ENCODE measurements at regions not wholly inside any gene's neighbourhood (a gene's known extent, or its start where the extent isn't known, plus 50 kb on each side); places are given as distances from the start of the nearest gene placed in this dataset.

DNA sequence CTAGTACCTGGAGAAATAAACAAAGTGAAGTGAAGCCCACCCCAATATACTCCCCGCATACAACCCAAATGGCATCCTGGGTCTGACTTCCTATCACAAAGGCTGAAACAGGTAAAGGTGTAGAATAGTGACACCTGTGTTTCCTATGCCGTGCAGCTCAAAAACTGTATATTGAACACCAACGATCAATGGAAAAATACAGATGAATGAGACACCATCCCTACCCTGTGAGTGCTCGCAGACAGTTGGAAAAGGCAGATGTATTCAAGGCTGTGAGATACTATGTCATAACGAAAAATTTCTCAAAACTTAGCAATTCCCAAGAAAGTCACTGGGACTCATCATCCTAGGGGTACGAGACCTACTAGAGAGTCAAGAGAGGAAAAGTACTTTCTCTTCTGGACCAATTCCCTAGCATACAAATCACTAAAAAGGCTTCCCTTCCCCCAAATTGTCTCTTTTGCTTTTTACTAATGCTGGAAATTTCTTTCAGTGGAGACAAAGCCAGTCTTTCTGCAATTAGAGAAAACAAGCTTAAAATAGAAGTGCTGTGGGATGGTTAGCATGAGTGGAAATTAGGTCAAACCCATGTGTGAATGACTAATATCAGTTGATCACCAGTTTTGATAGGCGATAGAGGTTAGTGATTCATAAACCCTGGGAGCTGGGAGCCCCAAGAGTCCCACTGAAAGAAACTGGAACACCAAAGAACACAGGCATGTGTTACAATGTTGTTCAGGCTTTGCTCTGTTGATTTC is 249.7 kb downstream of the SPTSSA start:
- DNase-seq (ENCODE audit: low spot score), result no peak

DNA sequence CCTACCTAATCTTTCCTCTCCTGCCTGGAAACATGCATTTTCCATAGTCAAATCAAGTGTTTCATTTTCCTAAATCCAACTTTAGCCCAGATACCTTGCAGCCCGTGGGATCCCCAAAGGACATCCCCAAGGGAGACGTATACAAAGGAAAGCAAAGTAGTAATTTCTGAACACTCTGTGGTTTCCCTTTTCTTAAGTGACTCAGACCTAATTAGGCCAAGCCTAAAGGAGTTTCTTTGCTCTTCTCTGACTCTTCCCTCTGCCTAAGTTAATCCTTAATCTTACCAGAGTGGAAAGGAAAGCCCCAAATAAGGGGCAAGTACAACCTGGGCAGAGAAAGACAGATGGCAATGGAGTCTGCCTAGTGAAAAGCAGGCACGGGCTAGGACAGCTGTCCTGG is 250.3 kb downstream of the SPTSSA start:
- DNase-seq (ENCODE audit: low spot score), result no peak

DNA sequence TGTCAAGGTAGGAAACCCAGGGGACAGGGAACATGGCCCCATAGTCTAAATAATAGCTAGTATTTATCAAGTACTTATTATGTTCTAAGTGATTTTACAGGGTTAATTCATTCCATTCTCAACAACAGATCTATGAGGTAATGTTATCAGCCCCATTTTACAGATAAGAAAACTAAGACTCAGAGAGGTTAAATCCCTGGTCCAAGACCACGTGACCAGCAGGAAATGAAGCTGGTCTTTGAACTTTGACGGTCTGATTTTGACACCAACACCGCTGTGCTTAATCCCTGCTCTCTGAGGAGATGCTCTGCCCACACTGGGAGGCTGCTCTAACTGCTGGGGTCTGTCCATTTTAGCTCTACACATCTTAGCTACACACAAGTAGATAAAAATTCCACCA is 253.5 kb downstream of the SPTSSA start:
- DNase-seq (ENCODE audit: low spot score), result no peak

DNA sequence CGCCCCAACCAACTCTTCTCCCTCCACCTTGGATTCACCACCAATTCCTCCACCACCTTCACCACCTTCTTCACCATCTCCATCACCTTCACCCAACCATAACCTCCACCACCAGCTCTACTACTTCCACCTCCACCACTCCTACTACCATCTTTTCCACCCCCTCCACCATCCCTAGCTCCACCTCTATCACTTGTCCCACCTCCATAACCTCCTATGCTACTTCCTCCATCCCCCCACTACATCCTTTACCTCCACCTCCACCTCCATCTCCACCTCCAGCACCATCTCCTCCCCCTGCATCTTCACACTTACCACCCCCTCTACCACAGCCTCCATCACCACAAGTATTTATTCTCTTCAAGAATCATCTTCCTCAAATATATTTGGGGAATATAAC is 254.9 kb upstream of the EGLN3 start:
- no peak for DNase-seq (ENCODE audit: low spot score)

DNA sequence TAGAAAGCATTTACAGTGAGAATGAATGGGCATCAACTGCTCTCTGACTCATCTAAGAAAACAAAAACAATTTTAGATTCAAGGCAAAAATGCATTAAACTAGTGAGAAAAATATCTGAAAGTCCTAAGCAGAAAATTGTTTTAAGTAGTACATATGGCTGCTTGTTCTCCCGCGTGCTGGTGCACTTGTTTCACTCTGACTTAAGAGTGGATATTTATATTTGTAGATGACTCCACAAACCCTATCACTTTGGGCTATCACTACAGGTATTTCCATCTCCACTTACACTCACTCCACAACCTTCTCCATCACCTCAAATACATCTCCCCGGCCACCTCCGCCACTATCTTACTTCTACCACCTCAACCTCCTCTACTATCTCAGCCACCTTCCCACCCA is 253.9 kb upstream of the EGLN3 start:
- no peak for DNase-seq (ENCODE audit: low spot score)

DNA sequence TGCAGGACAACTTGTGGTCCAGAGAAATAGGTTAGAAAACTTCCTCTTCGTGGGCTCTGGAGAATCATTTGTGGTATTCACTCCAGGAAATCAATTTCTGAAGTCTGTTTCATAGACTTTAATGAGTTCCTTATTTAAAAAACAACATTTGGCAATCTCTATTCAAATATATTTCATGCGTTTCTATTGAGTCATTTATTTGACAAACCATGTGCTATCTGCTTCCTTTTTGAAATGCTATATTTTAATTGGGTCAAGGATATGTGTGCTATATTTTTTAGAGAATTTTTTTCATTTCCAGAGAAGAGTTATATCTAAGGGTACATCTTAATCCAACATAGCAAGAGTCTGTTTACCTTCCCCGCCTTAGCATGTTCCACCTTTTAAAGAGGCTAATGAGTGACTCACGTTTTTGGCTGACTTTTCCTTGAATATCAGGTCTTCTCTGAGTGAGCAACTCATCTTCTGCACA is 252.4 kb upstream of the EGLN3 start:
- DNase-seq (ENCODE audit: low spot score), result no peak

DNA sequence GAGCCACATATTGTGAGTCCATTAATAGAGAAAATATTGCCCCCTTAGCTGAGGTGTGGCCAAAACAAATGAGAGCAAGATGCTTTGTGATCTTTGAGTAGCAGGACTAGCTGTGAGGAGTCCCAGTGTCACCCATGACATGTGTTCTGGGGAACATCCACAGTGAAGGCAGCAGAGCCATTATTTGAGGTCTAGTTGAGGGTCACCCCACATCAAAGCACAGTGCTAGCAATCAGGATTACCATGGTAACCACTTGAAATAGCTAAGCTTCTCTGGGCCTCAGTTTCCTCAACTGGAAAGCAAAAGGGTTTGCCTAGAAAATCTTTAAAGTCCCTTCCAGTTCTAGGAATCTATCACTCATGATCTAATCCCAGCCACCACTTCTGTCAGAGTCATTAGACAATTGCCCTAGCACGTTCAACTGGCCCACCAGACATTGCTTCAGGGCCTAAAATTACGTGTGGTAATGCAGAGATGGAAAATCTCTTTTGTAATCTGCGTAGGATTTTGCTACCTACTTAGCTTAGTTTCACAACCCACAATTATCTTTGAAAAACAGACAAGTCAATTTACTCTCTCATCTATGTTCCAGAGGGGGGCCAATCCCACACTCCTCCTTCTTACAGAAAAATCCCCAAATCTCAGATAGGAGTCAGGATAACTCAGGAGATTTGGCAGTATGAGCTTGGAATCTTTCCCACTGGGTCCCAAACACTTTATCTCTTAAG is 251.2 kb upstream of the EGLN3 start:
- DNase-seq (ENCODE audit: low spot score), result no peak

DNA sequence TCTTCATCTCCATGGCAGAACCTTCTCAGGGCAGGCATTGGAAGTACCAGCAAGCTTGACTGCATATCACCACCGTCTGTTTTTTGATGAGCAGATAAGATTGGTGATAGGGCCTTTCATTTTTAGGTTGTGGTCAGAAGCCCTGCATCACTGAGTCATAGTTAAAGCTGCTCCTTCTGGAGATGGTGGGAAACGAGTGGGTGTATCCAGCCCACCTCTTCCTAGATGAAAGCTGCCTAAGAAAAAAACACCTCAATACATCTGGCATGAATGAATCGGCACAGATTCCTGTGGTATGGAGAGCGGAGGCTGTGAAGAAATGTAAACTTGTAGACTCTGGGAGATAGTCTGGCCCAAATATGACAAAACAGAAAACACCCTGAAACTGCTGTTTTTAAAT is 248.7 kb upstream of the EGLN3 start:
- DNase-seq (ENCODE audit: low spot score), result no peak

DNA sequence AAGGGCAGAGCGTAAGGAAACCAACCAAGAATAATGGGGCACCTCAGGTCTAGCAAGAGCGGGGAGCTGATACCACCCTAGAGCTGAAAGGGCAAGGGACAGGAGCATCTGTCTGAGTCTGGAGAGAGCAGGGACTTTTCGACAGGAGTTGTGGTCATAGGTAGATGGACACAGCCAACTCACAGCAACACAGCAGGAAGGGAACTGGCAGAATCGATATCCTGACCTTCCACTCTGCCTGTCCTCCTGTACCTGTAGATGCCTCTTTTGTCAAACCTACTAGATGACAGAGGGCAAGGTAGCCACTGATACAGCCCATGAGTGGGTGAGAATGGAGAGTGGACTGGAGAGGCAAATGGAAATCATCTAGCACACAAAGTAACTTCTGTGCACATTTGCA is 247.2 kb upstream of the EGLN3 start:
- no peak for DNase-seq (ENCODE audit: low spot score)

DNA sequence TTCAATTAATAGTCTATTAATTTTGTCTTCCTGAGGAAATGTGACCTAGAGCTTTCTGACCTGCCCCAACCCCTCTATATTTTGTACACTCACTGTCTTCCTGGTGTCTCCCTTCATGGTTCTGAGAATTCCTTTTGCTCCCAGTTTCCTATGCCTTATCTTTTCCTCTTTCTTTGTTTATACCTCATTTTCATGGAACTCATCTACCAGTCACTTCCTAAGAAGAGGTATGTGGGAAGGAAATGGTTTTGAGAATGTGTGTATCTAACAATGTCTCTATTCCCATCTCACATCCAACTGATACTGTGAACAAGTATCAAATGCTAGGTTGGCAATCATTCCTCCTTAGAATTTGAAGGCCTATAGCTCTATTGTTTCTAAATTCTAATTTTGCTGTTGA is 245.1 kb upstream of the EGLN3 start:
- no peak for DNase-seq (ENCODE audit: low spot score)

DNA sequence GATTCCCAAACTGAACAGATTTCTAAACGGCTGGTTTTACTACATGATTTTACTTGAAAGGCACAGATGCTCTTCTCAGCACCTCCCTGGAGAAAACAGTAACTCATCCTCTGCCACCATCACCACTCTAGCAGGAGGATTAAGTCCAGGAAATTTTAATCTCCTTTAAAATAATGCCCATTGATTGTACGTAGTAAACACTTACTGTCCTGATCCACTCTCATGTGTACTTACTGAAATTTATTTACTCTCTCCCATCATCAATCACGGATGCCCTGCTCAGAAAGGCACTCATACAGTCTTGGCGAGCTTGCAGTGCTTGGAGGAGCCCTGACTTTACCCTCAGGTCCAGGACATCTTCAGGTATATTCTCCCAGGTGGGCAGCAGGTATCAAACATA is 239.8 kb upstream of the EGLN3 start:
- DNase-seq (ENCODE audit: low spot score), result no peak

DNA sequence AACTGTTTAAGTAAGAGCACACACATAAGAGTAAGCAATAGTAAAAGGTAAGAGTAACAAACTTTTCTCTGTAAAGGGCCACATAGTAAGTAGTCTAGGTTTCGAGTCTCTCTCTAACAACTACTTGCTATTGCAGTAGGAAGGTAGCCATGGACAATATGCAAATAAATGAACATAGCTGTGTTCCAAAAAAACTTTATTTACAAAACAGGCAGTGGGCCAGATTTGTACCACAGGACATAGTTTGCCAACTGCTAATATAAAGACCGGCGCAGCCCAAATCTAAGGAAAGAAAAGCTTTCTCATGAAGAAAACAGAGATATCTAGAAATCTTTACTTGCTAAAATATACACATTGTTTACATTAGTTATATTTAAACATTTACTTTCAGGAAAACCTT is 239.0 kb upstream of the EGLN3 start:
- DNase-seq (ENCODE audit: low spot score), result no peak

DNA sequence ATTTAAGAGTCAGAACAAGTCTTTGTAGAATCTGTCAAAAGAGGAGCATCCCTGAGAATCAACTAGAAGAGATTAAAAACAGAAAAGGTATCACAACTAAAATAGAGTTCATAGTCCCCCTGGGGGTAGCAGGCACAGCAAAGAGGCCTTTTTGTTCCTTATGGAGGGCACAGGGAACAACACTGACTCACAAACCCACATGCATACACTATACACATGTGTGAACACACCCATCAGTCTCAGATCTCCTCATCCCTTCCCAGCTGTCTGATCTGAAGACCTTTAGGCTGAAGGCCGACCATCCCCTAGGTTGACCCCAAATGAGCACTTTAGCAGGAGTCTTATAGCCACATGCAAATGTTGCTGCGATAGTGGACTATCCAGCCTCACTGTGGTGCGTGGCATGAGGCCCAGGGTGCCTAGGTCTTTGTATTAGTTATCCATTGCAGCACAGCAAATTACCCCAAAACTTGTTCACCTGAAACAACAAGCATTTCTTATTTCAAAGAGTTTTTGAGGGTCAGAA is 236.7 kb upstream of the EGLN3 start:
- no peak for DNase-seq (ENCODE audit: low spot score)

DNA sequence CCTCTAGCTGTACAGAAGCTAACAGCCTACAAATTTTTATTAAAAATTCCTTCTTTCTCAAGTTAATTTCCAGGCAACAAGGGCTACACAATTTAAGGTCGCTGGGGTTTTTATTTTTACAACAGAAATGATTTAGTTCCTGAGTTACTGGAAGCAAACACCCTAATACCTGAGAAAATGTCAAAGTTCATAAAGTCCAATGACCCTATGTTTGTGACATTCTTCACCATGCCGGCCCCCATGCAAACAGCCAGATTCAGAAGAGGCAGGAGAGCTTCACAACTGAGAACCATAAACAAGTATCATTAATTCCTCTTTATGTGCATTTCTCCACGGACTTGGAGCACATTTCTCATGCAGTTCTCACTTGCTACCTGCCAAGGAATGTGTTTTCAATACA is 236.2 kb upstream of the EGLN3 start:
- no peak for DNase-seq (ENCODE audit: low spot score)

DNA sequence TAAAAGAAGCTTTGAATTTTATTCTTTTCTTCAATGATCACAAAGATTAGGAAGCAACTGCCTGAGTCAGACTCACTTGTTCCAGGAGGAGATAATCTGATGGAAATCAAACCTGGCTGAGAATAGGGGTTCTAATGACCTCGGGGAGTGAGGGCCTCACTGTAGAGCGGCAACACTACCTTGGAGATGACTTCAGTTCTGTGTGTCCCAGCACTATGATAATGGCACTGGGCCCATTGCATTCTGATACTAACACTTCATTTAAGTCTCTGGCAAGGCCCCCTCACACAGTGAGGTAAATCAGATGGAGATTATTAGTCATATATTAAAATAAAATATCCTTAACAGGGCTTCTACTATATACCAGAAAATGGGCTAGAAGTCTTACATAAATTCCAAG is 233.3 kb upstream of the EGLN3 start:
- no peak for DNase-seq (ENCODE audit: low spot score)

DNA sequence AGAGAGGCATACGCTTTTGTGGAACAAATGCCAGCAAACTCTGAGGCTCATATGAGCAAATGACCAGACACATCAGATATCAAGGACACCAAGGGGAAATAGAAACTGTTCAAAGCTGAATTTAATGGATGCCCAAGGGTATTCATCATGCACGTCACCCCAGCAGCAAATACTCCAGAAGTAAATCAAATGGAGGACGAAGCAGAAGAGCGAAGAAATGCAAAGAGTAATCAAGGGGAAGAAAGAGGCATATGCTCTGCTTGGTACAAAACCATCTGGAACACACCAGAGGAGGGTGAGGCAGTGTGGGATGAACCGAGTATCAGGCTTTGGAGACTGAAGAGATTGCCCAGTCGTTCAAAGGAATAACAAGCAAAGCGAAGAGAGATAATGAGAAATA is 232.6 kb upstream of the EGLN3 start:
- no peak for DNase-seq (ENCODE audit: low spot score)

DNA sequence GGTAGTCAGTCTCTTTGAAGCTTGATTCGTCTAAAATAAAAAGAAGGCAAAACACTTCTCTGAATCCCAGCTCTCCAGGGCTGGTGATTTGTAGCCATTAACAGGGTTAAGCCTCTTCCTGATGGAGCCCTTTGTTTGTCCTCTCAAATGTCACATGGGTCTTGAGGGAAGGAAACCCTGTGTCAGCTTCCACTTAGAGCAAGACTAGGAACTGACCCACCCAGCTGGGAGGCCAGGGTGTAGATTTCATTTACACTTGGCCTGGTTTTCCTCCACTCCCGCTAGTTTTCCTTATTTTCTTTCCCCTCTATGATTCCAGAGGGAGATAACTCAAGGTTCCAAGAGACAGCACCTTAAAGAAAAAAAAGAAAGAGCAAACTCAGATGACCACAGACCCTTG is 230.5 kb upstream of the EGLN3 start:
- DNase-seq (ENCODE audit: low spot score), result no peak

DNA sequence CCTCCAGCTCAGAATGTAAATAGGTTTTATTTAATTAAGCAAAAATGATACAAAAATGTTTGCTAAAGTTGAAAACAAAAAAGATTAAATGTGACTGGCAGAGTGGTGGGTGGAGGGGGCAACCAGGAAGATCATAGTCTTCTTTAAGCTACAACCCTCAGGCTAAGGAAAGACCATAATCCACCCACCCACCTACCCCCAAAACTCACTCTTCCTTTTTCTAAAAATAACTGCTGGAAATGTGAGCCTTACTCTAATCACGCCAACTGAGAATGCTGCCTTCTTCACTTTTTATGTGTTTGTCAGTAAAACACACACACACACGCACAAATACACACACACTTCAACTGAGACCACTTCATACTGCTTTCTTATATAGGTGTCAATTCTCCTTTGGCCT is 230.0 kb upstream of the EGLN3 start:
- DNase-seq (ENCODE audit: low spot score), result no peak

DNA sequence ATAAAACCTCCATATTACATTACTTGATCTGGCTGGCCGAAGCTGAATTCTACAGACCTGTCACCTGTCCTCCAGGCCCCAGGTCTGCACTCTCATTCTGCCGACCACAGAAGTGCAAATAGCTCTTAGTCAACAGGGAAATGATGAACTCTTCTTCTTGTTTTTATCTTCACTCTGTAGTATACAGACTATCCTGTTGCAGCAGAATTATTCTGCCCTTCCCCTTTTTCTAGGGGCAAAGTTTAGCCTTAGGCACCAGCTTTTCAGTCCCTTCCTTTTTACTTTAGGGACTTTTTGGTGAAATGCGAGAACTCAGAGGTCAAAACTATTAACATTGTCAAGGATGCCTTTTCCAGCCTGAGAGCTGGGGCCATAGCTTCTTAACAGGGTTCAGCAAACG is 229.6 kb upstream of the EGLN3 start:
- no peak for DNase-seq (ENCODE audit: low spot score)

DNA sequence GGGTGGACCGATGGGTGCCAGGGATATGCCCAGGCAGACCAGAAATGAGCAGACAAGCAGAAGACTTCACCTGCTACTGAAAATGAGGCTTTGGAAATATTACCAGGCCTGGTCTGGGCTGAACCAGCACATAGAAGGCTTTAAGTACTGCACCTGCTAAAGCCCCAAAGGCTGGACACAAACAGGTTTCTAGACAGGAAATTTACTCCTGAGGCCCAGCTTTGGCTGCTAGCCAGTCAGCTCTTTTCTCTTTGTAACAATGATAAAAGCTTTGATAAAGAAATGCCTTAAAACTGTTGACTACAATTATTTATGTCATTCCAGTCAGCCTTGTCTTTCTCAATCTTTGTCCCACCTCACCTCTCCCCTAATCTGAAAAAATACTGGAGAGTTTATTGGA is 228.9 kb upstream of the EGLN3 start:
- DNase-seq (ENCODE audit: low spot score), result no peak

DNA sequence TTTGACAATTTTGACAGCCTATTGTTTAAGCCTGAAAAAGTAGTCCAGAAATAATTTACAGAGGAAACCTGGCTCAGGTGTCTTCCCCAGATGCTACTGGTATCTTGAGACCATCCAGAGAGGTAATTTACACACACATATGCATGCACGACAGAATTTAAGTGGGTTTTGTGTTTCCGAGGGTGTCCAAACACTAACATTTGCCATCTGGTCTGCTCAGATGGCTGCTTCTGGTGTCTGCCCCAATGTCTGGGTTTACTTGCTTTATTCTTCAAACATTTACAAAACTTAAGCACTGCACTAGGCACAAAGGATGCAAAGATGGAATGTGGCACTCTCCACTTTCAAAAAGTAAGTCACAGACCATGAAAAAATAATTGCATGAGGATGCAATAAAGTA is 226.6 kb upstream of the EGLN3 start:
- no peak for DNase-seq (ENCODE audit: low spot score)

DNA sequence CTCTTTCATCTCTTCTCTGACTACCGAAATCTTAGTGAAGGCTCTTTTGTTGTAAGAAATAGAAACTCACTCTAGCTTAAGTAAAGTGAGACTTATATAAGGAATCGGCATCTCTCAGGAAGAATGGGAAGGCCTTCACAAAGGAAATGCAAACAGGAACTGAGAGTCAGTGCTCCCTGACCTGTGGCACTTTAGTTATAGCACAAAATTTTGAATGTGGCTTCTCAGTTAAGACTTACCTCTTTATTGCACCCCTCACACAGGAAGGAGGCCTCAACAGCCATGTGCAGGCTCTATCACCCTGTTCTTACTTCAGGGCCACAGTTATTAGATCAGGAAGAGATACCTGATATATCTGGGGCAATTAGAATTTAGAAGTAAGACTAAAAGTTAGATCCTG is 224.7 kb upstream of the EGLN3 start:
- no peak for DNase-seq (ENCODE audit: low spot score)

DNA sequence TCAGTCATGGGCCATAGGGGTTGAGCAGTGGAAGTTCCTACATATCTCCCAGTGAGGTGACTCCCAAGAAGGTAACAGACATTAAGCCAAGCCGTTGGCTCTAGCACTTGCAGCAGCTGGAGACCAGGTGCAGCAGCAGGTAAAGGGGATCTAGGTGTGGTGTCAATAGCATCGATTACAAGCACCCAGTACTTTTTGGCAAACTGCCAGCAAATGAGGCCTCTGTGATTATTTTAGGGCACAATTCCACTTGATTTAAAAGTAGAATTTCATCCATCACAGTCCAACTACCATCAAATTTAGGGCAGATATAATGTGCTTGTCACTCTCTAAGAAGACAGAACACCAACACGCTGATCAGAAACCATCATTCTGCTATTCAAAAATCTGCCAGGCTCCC is 224.1 kb upstream of the EGLN3 start:
- DNase-seq (ENCODE audit: low spot score), result no peak

DNA sequence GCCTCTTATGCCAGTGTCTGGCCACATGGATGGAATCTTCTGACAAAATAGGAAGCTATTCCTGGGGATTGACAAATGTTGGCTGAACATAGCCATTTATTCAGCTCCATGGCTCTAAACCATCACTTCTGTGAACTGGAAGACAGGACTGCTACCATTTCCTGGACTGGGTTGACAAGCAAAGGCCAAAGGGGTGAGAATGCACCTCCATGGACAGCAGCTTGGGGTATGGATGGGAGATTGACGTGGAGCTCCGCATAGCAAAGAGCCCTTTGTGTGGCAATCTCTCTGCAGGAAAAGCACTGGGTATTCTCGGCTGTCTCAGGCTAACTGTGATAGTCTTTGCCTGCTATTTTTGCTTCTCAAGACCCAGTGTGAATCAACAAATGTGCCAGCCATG is 223.0 kb upstream of the EGLN3 start:
- no peak for DNase-seq (ENCODE audit: low spot score)

All from hepatic stellate cell (primary cell).